GM11168 (cell line): ENCODE measurements at regions not wholly inside any gene's neighbourhood (a gene's known extent, or its start where the extent isn't known, plus 50 kb on each side); places are given as distances from the start of the nearest gene placed in this dataset.
"Not testable (repeated sequence)": the region's sequence is repeated elsewhere in the genome, so short reads cannot be mapped to it uniquely, and the experiment has no call there.

Experiments
- in situ Hi-C: fragments of 300-500 bp; cut with MboI; formaldehyde crosslinking; loops from one replicate; pipeline ENCODE4 v1.12.0; 2022; ENCODE audit warnings: low sequenced_read_pairs; ENCODE audit not compliant: unreplicated experiment

DNA sequence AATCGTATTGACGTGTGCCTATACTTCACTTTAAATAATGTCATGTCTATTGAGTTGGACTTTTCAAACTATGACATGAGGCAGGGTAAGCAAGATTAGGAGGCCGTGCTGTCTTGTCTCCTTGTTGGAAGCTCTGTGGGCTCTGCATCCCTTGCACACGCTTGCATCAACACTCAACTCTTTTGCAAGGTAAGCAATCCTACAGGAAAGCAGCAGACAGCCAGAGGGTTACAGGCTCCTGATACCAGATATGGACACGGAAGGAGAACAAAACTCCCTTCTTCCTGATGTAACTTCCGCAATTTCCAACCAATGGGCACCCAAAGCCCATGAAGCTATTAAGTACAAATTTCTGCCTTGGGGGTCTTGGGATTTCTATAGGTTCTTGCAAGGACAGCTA is 1520.7 kb upstream of the B3GALT2 start:
- in situ Hi-C loops, result no loop called here

DNA sequence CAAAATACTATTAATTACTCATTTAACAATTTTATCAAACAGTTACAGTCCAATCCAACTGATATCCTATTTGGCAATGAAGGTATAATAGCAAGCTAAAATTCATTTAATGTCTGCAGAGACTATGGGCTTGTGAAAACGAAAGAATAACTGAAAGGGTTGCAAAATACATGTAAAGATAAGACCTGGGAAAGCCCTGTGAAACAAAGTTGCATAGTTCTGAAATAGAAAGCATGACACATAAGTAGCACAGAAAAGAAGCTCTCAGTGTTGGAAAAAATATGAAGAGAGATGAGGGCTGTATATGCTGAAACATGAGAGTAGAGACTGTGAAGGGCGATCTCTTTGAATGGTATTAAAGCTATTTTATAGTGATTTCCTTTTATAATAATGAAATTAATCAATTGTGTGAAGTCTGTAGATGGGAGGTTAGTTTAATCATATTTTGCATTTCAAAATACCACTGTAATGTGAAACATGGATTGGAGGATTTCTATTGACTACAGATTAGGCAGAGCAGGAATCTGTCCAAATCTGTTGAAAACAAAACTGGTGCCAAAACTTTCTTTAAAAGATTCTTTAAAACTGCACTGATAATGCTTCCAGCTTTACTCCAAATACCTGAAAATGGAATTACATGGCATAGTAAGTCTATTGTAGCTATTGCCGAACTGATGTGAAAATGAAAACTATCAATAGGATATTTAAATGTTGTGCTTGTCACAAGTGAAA is 1518.9 kb upstream of the B3GALT2 start:
- in situ Hi-C loops, result no loop called here

GRCh38 chr1:194698908-194699318 is 1512.5 kb upstream of the B3GALT2 start:
- in situ Hi-C loops, result no loop called here

GRCh38 chr1:194693244-194693643 is 1506.8 kb upstream of the B3GALT2 start:
- in situ Hi-C loops, result no loop called here

DNA sequence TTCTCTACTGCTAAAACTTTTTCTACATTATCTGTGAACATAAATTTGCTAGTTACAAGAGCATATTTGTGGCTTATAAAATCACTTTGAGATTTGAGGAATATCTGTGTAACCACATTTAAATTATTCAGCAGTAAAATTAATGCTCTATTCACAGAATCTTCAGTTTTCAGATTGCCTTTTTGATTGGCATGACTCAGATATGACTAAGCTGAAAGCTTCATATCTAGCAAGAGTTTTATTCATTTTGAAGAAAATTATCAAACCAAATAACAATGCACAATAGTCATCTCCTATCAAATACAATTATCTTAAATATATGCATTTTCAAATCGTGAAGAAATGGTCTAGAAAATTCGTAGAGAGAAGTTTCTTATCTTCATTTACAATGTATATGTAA is 1498.2 kb upstream of the B3GALT2 start:
- in situ Hi-C loops, result no loop called here

GRCh38 chr1:194658090-194658439 is 1471.7 kb upstream of the B3GALT2 start:
- in situ Hi-C loops, result no loop called here

GRCh38 chr1:194654956-194655355 is 1468.5 kb upstream of the B3GALT2 start:
- in situ Hi-C loops, result no loop called here

GRCh38 chr1:194653385-194653784 is 1467.0 kb upstream of the B3GALT2 start:
- in situ Hi-C loops, result no loop called here

DNA sequence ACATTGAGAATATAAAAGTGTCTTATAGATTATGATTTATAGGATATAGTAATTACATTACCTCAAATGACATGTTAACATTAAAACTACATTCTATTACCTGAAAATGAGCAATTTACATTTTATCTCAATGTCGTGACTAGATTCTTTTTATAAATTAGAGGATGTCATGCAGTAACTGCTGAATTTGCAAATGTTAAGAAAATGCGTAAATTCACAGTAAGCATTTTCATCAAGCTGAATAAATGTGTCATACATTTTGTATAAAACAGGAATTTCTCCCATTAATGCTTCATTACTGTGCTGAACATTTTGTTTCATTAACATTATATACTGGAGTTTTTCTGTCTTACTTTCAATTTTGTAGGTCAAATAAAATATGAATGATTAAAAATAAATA is 1460.7 kb upstream of the B3GALT2 start:
- in situ Hi-C loops, result no loop called here

GRCh38 chr1:194644528-194644927 is 1458.1 kb upstream of the B3GALT2 start:
- in situ Hi-C loops, result no loop called here

DNA sequence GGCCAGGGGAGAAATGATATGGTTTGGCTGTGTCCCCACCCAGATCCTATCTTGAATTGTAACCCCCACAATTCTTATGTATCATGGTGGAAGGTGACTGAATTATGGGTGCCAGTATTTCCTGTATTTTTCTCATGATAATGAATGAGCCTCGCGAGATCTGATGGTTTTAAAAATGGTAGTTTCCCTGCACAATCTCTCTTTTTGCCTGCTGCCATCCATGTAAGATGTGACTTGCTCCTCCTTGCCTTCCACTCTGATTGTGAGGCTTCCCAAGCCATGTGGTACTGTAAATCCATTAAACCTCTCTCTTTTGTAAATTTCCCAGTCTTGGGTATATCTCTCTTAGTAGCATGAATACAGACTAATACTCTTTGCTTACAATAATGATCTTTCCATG is 1453.9 kb upstream of the B3GALT2 start:
- in situ Hi-C loops, result no loop called here

GRCh38 chr1:194629011-194629410 is 1442.6 kb upstream of the B3GALT2 start:
- in situ Hi-C loops, result no loop called here

GRCh38 chr1:194624833-194625232 is 1438.4 kb upstream of the B3GALT2 start:
- in situ Hi-C loops, result no loop called here

DNA sequence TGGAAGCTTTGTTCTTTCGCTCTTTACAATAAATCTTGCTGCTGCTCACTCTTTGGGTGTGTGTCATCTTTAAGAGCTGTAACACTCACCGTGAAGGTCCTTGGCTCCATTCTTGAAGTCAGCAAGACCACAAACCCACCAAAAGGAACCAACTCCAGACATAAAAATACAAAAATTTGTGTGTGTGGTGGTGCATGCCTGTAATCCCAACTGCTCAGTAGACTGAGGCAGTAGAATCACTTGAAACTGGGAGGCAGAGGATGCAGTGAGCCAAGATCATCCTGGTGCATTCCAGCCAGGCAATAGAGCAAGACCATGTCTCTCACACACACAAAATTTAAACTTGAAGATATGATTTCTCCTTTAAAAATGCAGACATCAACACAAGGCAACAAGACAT is 1431.7 kb upstream of the B3GALT2 start:
- in situ Hi-C loops, result no loop called here

DNA sequence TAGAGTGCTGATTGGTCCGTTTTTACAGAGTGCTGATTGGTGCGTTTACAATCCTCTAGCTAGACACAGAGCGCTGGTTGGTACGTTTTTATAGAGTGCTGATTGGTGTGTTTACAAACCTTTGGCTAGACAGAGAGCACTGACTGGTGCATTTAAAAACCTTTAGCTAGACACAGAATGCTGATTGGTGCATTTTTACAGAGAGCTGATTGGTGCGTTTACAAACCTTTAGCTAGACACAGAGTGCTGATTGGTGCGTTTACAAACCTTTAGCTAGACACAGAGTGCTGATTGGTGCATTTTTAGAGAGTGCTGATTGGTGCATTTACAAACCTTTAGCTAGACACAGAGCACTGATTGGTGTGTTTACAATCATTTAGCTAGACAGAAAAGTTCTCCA is 1430.9 kb upstream of the B3GALT2 start:
- in situ Hi-C loops, result not testable (repeated sequence)

DNA sequence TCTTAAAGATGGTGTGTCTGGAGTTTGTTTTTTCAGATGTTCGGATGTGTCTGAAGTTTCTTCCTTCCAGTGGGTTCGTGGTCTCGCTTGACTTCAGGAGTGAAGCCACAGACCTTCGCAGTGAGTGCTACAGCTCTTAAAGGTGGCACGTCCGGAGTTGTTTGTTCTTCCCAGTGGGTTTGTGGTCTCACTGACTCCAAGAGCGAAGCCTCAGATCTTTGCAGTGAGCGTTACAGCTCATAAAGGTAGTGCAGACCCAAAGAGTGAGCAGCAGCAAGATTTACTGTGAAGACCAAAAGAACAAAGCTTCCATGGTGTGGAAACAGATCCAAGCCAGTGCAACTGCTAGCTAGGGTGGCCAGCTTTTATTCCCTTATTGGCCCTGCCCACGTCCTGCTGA is 1430.4 kb upstream of the B3GALT2 start:
- in situ Hi-C loops, result no loop called here

DNA sequence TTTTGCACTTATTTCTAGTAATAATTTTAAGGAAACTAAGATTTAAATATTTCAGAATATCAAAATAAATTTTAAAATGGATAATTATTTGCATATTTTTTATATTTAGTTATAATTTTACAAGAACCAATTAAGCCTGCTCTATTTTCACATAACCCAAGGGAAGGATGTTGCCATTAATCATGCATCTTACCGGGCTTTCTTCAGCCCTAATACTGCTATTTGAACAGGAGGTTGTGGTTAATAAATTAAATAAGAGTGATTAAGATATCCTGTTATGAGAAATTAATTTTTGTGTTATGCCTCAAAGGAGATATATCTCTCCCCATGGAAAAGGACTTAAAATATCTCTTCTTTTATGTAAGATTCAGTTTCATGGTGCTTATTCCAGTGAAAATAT is 1415.8 kb upstream of the B3GALT2 start:
- in situ Hi-C loops, result no loop called here

DNA sequence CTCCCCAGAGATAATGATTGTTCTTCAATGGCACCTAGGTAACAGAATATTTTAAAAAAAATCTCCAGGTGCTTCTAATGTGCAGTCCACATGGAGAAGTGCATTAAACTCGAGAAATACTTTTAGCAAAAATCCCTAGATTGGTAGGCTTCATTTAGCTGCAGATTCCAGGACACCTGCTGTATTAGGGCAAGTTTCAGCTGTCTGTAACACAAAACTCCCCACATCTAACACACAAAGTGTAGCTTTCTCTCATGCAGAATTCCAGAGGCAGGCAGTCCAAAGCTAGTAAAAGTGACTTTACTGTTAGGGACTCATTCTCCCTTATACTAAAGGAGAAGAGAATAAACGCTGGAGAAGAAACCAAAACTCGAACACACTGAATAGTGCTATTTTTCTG is 1414.3 kb upstream of the B3GALT2 start:
- in situ Hi-C loops, result no loop called here

DNA sequence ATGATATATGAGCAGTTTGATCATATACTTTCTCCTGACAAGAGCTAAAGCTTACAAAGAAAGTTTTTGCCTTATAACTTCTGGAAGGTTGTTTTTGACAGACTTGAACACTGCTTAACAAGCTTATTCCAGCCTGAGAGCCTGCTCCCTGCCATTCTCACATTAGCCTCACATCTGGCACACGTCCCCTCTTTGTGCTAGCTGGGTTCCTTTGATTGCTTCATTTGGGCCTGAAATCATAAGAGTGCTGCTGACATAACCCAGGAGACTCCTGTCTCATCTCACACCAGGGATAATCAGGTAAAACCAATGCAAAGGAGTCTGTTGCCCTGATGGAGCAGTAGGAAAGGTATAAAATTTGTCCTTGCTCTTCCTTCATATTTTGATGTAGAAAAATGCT is 1411.7 kb upstream of the B3GALT2 start:
- in situ Hi-C loops, result no loop called here

DNA sequence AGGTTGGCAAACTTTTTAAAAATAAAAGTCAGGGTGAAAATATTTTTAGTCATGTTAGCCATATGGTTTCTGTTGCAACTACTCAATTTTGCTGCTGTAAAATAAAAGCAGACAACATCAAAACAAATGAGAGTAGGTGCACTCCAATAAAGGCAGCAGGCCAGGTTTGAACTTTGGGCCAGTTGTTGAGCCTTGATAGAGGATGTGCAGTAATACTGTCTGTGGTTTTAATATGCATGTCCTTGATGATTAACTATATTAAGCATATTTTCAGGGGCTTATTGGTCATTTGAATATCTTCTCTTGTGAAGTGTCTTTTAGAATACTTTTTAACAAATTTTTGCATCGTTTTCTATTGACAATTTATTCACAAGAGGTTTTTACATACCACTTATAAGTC is 1399.9 kb upstream of the B3GALT2 start:
- in situ Hi-C loops, result no loop called here

- in situ Hi-C loops, result no loop called here
Observed at GRCh38 chr1:194584052-194584451, 1397.6 kb upstream of the B3GALT2 start.

DNA sequence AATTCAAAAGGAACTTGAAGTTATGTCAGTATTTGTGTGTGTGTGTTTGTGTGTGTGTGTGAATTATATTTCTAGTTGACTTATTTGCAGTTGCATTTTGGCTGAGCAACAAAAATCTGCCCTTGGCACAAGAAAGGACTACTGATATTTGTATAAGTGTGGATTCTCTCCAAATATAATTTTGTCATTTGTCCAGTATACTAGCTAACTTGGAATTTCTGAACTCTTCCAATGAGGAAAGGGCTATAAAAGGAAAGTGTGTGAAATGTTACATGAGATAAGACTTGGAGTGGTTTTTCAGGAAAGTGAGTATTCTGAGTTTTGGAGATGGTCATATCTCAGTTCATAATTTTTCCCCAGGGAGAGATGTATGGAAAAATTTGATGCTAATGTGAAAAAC is 1384.1 kb upstream of the B3GALT2 start:
- in situ Hi-C loops, result no loop called here

GRCh38 chr1:194568610-194569009 is 1382.2 kb upstream of the B3GALT2 start:
- in situ Hi-C loops, result no loop called here
